PC-3 (cell line): ENCODE measurements at regions not wholly inside any gene's neighbourhood (a gene's known extent, or its start where the extent isn't known, plus 50 kb on each side); places are given as distances from the start of the nearest gene placed in this dataset.

Experiments
- ATAC-seq: fragments of 200-7000 bp; cut with Tn5 transposase; 2 replicates; pipeline ENCODE4 v1.9.1; 2020; ENCODE audit warnings: mild to moderate bottlenecking, moderate library complexity
- BruUV-seq: library from RNA; stranded (reverse); fragments of 400-500 nt; replicated peaks from 2 replicates; lab custom pipeline; 2021; lab: Mats Ljungman, UMichigan
- CTCF ChIA-PET: fragments of 300-600 bp; sonication (Branson Sonifier 250); formaldehyde crosslinking; loops from one replicate; lab custom pipeline; 2022; ENCODE audit warnings: antibody characterized with exemption; lab: Charles Lee
- POLR2A ChIA-PET: fragments of 300-600 bp; sonication (Branson Sonifier 250); formaldehyde crosslinking; loops from one replicate; lab custom pipeline; 2022; ENCODE audit warnings: antibody characterized with exemption; ENCODE audit not compliant: unreplicated experiment; lab: Charles Lee
- DNase-seq: peaks from one replicate; pipeline ENCODE4 v3.0.0-alpha.2; 2015
- H2AFZ ChIP-seq: fragments of 300-600 bp; sonication (generic); 2 replicates; pipeline ENCODE4 v1.6.0; 2016; ENCODE audit warnings: antibody characterized with exemption, low read length
- H3F3A ChIP-seq: fragments of 300-600 bp; sonication (generic); one replicate; pipeline ENCODE4 v1.6.0; 2017; ENCODE audit warnings: antibody characterized with exemption, low read length, control low read depth, mild to moderate bottlenecking; ENCODE audit not compliant: unreplicated experiment
- H3K27ac ChIP-seq: fragments of 300-600 bp; sonication (generic); 2 replicates; pipeline ENCODE4 v1.5.1; 2016; ENCODE audit warnings: mild to moderate bottlenecking, low read length
- H3K27me3 ChIP-seq: fragments of 300-600 bp; sonication (generic); 2 replicates; pipeline ENCODE4 v1.6.1; 2016; ENCODE audit warnings: low read length, mixed read lengths
- H3K36me3 ChIP-seq: fragments of 300-600 bp; sonication (generic); 2 replicates; pipeline ENCODE4 v1.6.1; 2016; ENCODE audit warnings: low read depth, mixed run types, low read length, mixed read lengths
- H3K4me1 ChIP-seq: fragments of 300-600 bp; sonication (generic); 2 replicates; pipeline ENCODE4 v1.5.1; 2016; ENCODE audit warnings: low read length; ENCODE audit not compliant: insufficient read depth
- H3K4me2 ChIP-seq: fragments of 300-600 bp; sonication (generic); 2 replicates; pipeline ENCODE4 v1.6.0; 2016; ENCODE audit warnings: low read length
- H3K4me3 ChIP-seq: fragments of 300-600 bp; sonication (generic); 2 replicates; pipeline ENCODE4 v1.5.1; 2016; ENCODE audit warnings: mild to moderate bottlenecking, low read length, mixed read lengths
- H3K79me2 ChIP-seq: fragments of 300-600 bp; sonication (generic); 2 replicates; pipeline ENCODE4 v1.6.1; 2017; ENCODE audit warnings: low read length, mixed read lengths
- H3K9ac ChIP-seq: fragments of 300-600 bp; sonication (generic); 2 replicates; pipeline ENCODE4 v1.6.0; 2016; ENCODE audit warnings: mild to moderate bottlenecking, low read length
- H3K9me2 ChIP-seq: fragments of 300-600 bp; sonication (generic); replicated peaks from 2 replicates; pipeline ENCODE4 v1.6.1; 2016; ENCODE audit warnings: mixed run types, low read length, mixed read lengths
- H3K9me3 ChIP-seq: fragments of 300-600 bp; sonication (generic); 2 replicates; pipeline ENCODE4 v1.6.1; 2016; ENCODE audit warnings: low read length, mixed read lengths
- H4K20me1 ChIP-seq: fragments of 300-600 bp; sonication (generic); 2 replicates; pipeline ENCODE4 v1.6.1; 2016; ENCODE audit warnings: low read length, mixed read lengths
- EZH2 ChIP-seq: fragments of 300-600 bp; sonication (generic); IDR thresholded peaks from one replicate; pipeline ENCODE4 v1.6.1; 2017; ENCODE audit warnings: antibody characterized with exemption, mild to moderate bottlenecking, low read length; ENCODE audit not compliant: unreplicated experiment
- EZH2phosphoT487 ChIP-seq: fragments of 300-600 bp; sonication (generic); IDR thresholded peaks from 2 replicates; pipeline ENCODE4 v1.6.1; 2018; ENCODE audit warnings: mild to moderate bottlenecking, antibody characterized with exemption, low read length, borderline replicate concordance
- intact Hi-C: fragments of 100-400 bp; cut with micrococcal nuclease; formaldehyde crosslinking; loops from 2 replicates; pipeline ENCODE4 v1.9.0; 2023
- TF ChIP-seq, protein P1 (sequence below): fragments of 300-600 bp; sonication (generic); conservative IDR thresholded peaks from 2 replicates; pipeline ENCODE4 v1.5.1; 2017; ENCODE audit warnings: antibody characterized with exemption, low read depth, mild to moderate bottlenecking, low read length

- Histone ChIP-seq H3F3A (no peaks in the 10 kb centered on the region), H3K9me3 (peaks cover 3% of the 10 kb centered on the region; the same call in 1 of the 2 replicates), H3K79me2 (no peaks in the 10 kb centered on the region), H3K27me3 (peaks cover 76% of the 10 kb centered on the region), H3K4me1 (no peaks in the 10 kb centered on the region), H3K36me3 (no peaks in the 10 kb centered on the region), H3K4me3 (no peak overlapping the region), H2AFZ (no peak overlapping the region), H3K27ac (no peak overlapping the region), H4K20me1 (no peaks in the 10 kb centered on the region), H3K4me2 (no peak overlapping the region), H3K9me2 (no peaks in the 10 kb centered on the region), H3K9ac (no peak overlapping the region)
- no peak for DNase-seq
- BruUV-seq = no TSS peak
- ChIA-PET CTCF (no interaction called here), POLR2A (no interaction called here)
- no peak for TF ChIP-seq EZH2phosphoT487
- TF ChIP-seq, protein P1, sequence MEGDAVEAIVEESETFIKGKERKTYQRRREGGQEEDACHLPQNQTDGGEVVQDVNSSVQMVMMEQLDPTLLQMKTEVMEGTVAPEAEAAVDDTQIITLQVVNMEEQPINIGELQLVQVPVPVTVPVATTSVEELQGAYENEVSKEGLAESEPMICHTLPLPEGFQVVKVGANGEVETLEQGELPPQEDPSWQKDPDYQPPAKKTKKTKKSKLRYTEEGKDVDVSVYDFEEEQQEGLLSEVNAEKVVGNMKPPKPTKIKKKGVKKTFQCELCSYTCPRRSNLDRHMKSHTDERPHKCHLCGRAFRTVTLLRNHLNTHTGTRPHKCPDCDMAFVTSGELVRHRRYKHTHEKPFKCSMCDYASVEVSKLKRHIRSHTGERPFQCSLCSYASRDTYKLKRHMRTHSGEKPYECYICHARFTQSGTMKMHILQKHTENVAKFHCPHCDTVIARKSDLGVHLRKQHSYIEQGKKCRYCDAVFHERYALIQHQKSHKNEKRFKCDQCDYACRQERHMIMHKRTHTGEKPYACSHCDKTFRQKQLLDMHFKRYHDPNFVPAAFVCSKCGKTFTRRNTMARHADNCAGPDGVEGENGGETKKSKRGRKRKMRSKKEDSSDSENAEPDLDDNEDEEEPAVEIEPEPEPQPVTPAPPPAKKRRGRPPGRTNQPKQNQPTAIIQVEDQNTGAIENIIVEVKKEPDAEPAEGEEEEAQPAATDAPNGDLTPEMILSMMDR = no peak
- TF ChIP-seq EZH2 = no peak
- intact Hi-C loops = no loop called here
- ATAC-seq = no peak
These were observed 142.4 kb downstream of the DACT1 start for GRCh38 chr14:58780185-58780584.

- ChIA-PET POLR2A (no interaction called here), CTCF (no interaction called here)
- Histone ChIP-seq H3F3A (no peaks in the 10 kb centered on the region), H3K9me2 (no peaks in the 10 kb centered on the region), H3K4me1 (no peaks in the 10 kb centered on the region), H3K79me2 (no peaks in the 10 kb centered on the region), H3K9me3 (no peaks in the 10 kb centered on the region), H3K4me3 (no peak overlapping the region), H3K36me3 (no peaks in the 10 kb centered on the region), H3K9ac (no peak overlapping the region), H3K27ac (no peak overlapping the region), H4K20me1 (no peaks in the 10 kb centered on the region), H3K27me3 (peaks cover 80% of the 10 kb centered on the region), H3K4me2 (no peak overlapping the region), H2AFZ (no peak overlapping the region)
- TF ChIP-seq, protein P1 = no peak
- TF ChIP-seq EZH2 (no peak), EZH2phosphoT487 (no peak)
- intact Hi-C loops = no loop called here
- no peak for ATAC-seq
- no TSS peak for BruUV-seq
- no peak for DNase-seq
These were observed 142.8 kb downstream of the DACT1 start for GRCh38 chr14:58780605-58781004.

- no peak overlapping the region for H3K9ac ChIP-seq
- H3K27me3 ChIP-seq = peaks cover 83% of the 10 kb centered on the region
- no peak overlapping the region for H2AFZ ChIP-seq
- ChIA-PET CTCF (no interaction called here), POLR2A (no interaction called here)
- no peak overlapping the region for H3K4me2 ChIP-seq
- H3K9me3 ChIP-seq = no peaks in the 10 kb centered on the region
- TF ChIP-seq EZH2phosphoT487 (no peak), EZH2 (no peak)
- TF ChIP-seq, protein P1 = no peak
- H3K4me1 ChIP-seq = no peaks in the 10 kb centered on the region
- H3F3A ChIP-seq = no peaks in the 10 kb centered on the region
- no peak for ATAC-seq
- H3K36me3 ChIP-seq = no peaks in the 10 kb centered on the region
- H4K20me1 ChIP-seq = no peaks in the 10 kb centered on the region
- H3K9me2 ChIP-seq = no peaks in the 10 kb centered on the region
- H3K79me2 ChIP-seq = no peaks in the 10 kb centered on the region
- no peak for DNase-seq
- H3K27ac ChIP-seq = no peak overlapping the region
- BruUV-seq = no TSS peak
- intact Hi-C loops = no loop called here
- no peak overlapping the region for H3K4me3 ChIP-seq
These were observed 144.2 kb downstream of the DACT1 start for GRCh38 chr14:58782011-58782410.
